Midbrain (tissue), 1 donor: ENCODE measurements at regions not wholly inside any gene's neighbourhood (a gene's known extent, or its start where the extent isn't known, plus 50 kb on each side); places are given as distances from the start of the nearest gene placed in this dataset.
A peak's percentile ranks its signal among the peaks of the same experiment; 100 is the strongest.

ENCODE experiments used
- DNase-seq: peaks from one replicate; lab custom pipeline; 2025; lab: John Stamatoyannopoulos, UW

DNA sequence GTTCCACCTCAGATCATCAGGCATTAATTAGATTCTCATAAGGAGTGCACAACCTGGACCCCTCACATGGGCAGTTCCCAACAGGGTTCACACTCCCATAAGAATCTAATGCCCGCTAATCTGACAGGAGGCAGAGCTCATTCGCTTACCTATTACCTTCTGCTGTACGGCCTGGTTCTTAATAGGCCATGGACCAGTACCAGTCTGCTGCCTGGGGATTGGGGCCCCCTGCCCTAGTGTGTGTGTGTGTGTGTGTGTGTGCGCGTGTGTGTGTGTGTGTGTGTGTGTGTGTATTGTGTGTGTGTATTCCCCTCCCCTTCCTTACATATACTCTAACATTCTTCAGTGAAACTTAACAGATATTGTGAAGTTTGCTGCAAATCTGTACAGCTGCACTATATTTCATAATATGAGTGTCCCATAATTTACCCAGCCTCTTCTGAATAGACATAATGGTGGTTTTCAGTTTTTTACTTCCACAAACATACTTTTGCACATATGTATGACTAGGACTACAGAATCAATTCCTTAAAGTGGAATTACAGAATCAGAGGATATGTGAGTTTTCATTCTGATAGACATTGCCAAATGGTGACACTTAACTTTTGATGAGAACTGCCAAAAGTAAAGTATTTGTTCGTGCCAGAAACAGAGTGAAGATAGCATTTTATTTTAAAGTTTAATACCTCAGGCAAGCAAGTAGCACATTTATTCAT, 205.2 kb upstream of the EEA1 start:
- no peak for DNase-seq

GRCh38 chr12:93134893-93135285, 205.8 kb upstream of the EEA1 start:
- DNase-seq: no peak

GRCh38 chr12:93135286-93136239, 206.5 kb upstream of the EEA1 start:
- no peak for DNase-seq

DNA sequence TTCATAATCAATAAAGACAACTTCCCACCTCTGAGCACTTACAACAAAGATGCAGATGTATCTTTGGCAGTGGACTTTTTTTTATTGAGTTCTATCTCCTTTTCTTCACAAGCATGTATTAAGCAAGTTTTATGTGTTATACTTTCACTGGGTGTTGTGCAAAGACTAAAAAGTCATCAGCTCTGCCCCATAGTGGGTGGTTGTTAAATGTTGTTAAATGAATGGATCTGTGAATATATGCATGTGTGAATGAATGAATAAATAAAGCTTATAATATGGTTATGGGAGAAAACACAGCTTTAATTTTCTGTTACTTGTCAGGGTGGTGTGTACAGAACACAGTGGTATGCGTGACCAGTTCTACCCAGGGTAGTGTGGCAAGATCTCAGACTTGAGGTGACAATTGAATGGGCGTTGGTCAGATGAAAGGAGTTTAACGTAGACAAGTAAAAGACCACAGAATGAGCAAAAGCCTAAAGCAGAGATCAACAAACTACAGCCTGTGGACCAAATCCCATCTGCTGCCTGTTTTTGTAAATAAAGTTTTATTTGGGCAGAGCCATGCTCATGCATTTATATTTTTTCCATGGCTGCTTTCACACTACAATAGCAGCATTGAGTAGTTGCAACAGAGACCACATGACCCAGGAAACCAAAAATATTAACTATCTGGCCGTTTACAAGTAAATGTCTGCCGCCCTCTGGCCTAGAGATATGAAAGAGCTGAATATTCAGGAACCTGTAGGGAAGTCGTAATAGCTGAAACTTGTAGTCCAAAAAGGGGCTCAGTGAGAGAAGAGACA, 207.4 kb upstream of the EEA1 start:
- no peak for DNase-seq

GRCh38 chr12:93137656-93138612, 208.8 kb upstream of the EEA1 start:
- DNase-seq: no peak

GRCh38 chr12:93139028-93139665, 210.1 kb upstream of the EEA1 start:
- DNase-seq: peak; percentile 2

DNA sequence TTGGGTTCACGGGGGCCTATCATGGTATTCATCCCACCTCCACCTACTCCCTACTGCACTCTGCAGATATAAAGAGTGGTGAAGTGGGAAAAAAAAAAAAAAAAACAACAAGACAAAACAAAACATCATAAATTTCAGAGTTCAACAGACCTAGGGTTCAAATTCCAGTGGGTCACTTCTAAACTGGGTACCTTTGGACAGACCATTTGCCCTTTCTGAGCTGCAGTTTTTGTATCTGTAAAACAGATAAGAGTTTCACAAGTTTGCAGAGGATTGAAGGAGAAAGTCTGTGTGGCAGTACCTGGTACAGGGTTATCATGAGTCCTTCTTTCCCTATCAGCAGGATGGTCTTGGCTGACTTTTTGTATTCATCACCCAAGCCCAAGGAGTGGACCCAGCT, 211.2 kb upstream of the EEA1 start:
- no peak for DNase-seq

DNA sequence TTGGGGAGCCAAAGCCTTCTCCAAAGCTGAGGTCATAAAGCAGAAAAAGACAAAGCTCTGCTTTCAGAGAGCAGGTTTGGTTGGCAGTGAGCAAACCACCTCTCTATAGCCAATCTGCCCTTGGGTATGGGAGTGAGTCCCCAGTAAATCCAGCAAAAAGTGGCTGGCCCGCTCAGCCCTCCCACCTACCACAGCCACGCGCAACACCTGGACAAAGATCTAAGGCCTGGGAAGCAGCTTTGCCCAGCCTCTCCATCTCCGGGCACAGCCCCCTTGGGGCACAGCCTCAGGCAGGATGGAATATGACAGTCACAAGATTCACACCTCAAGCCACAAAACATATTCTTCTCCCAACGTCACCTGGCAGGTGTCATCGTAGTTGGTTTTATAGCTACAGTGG, 211.7 kb upstream of the EEA1 start:
- no peak for DNase-seq

- DNase-seq: no peak
Measured at GRCh38 chr12:93142881-93143280, 213.8 kb upstream of the EEA1 start.

GRCh38 chr12:93144109-93144508, 215.0 kb upstream of the EEA1 start:
- no peak for DNase-seq

GRCh38 chr12:93145086-93145485, 216.0 kb upstream of the EEA1 start:
- no peak for DNase-seq

- DNase-seq: no peak
Measured at GRCh38 chr12:93146263-93146939, 217.3 kb upstream of the EEA1 start.

GRCh38 chr12:93146970-93147369, 217.9 kb upstream of the EEA1 start:
- DNase-seq: no peak

- no peak for DNase-seq
Measured at GRCh38 chr12:93148412-93148811, 219.3 kb upstream of the EEA1 start.

GRCh38 chr12:93149229-93149628, 220.1 kb upstream of the EEA1 start:
- DNase-seq: no peak

GRCh38 chr12:93151079-93151762, 222.1 kb upstream of the EEA1 start:
- no peak for DNase-seq

DNA sequence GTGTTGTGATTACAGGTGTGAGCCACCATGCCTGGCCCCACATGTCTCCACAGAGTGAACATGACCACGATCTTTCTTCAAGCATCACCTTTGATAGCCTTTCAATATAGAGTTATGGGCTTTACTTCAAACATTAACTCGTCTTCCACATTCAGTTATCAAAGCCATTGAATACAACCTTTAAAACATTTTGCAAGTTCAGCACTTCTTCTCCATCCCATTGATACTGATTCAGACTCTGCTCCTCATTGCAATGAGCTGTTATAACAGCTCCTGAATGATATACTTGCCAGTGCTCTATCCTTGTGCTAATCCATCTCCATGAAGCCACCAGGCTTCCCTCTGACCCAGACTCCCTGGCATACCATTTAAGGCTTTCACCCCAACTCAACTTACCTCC, 223.5 kb upstream of the EEA1 start:
- no peak for DNase-seq

DNA sequence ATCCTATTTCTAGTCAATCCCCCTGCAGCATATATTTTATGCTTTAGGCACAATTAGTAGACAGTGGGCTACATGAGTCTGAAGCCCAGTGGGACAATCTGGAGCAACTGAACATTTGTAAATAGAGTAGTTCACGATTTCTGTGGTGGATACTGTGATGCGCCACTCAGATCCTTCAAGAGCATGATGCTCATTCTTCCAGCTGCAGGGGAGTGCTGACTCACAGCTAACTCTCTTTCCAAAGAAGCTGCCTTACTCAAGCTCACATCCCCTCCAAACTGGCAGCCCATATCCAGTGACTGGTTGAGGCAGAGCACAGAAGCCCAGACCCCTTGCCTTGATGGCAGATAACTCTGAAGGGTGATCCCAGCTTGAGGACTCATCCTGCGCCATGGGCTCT, 224.2 kb upstream of the EEA1 start:
- no peak for DNase-seq

- no peak for DNase-seq
Measured at GRCh38 chr12:93154096-93154728, 223.5 kb upstream of the NUDT4 start.
